GM12878 (cell line): ENCODE measurements at regions not wholly inside any gene's neighbourhood (a gene's known extent, or its start where the extent isn't known, plus 50 kb on each side); places are given as distances from the start of the nearest gene placed in this dataset.

Experiments used
- ATAC-seq: fragments of 200-7000 bp; cut with Tn5 transposase; 3 replicates; pipeline ENCODE4 v1.9.1; 2020; ENCODE audit warnings: mild to moderate bottlenecking, moderate library complexity
- BruUV-seq: library from RNA; stranded (reverse); fragments of 400-500 nt; replicated peaks from 2 replicates; lab custom pipeline; 2021; lab: Mats Ljungman, UMichigan
- CTCF ChIA-PET: fragments of 300-600 bp; sonication (Branson Sonifier 250); formaldehyde crosslinking; extraction: SDS; loops from one replicate; lab custom pipeline; 2021; ENCODE audit warnings: inconsistent platforms; lab: Yijun Ruan, JAX
- POLR2A ChIA-PET: fragments of 350-600 bp; formaldehyde crosslinking; extraction: SDS; loops from one replicate; lab custom pipeline; 2021; ENCODE audit warnings: inconsistent platforms; lab: Charles Lee
- RAD21 ChIA-PET: fragments of 300-600 bp; sonication (Branson Sonifier 250); formaldehyde crosslinking; loops from one replicate; lab custom pipeline; 2023; ENCODE audit warnings: antibody characterized with exemption; ENCODE audit not compliant: unreplicated experiment; lab: Charles Lee
- SMC1A ChIA-PET: fragments of 300-600 bp; sonication (Branson Sonifier 250); formaldehyde crosslinking; loops from one replicate; lab custom pipeline; 2023; ENCODE audit not compliant: unreplicated experiment, uncharacterized antibody; lab: Charles Lee
- DNase-seq: peaks from one replicate; pipeline ENCODE4 v3.0.0-alpha.2; 2011; ENCODE audit warnings: low read depth, low spot score
- FAIRE-seq: peaks from 3 replicates; lab custom pipeline; 2011; peaks lifted over from hg19 to GRCh38; lab: Jason Lieb, UNC
- H2AFZ ChIP-seq: 2 replicates; pipeline ENCODE4 v1.6.0; 2011; ENCODE audit warnings: low read depth, low read length, control low read depth; ENCODE audit not compliant: control insufficient read depth
- H3K27ac ChIP-seq: 2 replicates; pipeline ENCODE4 v1.5.1; 2011; ENCODE audit warnings: control low read depth; ENCODE audit not compliant: control insufficient read depth, insufficient read depth
- H3K27me3 ChIP-seq, 2 experiments: replicated peaks in 1 of 2; 2 replicates each; pipeline versions ENCODE4 v1.6.0 to v1.6.1; 2011; ENCODE audit warnings: low read length in 1 of 2; ENCODE audit not compliant: control insufficient read depth in 2 of 2, insufficient read depth in 2 of 2
- H3K36me3 ChIP-seq, 2 experiments: 2 replicates each; pipeline ENCODE4 v1.5.1; 2011; ENCODE audit warnings: low read length in 1 of 2; ENCODE audit not compliant: control insufficient read depth in 2 of 2, insufficient read depth in 2 of 2
- H3K4me1 ChIP-seq: 2 replicates; pipeline ENCODE4 v1.6.1; 2011; ENCODE audit warnings: mild to moderate bottlenecking, low read length, moderate library complexity, mixed read lengths; ENCODE audit not compliant: control insufficient read depth, insufficient read depth
- H3K4me2 ChIP-seq: 2 replicates; pipeline ENCODE4 v1.6.0; 2011; ENCODE audit warnings: control low read depth; ENCODE audit not compliant: control insufficient read depth, insufficient read depth
- H3K4me3 ChIP-seq: fragments of 200-600 bp; sonication (generic); 2 replicates; pipeline ENCODE4 v1.5.1; 2016
- H3K79me2 ChIP-seq: 2 replicates; pipeline ENCODE4 v1.6.0; 2011; ENCODE audit warnings: low read length; ENCODE audit not compliant: control insufficient read depth, insufficient read depth
- H3K9ac ChIP-seq: 2 replicates; pipeline ENCODE4 v1.8.0; 2011; ENCODE audit warnings: low read length, control low read depth, mixed read lengths; ENCODE audit not compliant: control insufficient read depth, insufficient read depth
- H3K9me3 ChIP-seq: replicated peaks from 3 replicates; pipeline ENCODE4 v1.5.1; 2011; ENCODE audit warnings: mild to moderate bottlenecking, low read length; ENCODE audit not compliant: control insufficient read depth, insufficient read depth
- H4K20me1 ChIP-seq: 2 replicates; pipeline ENCODE4 v1.6.0; 2011; ENCODE audit not compliant: control insufficient read depth, insufficient read depth
- IRF3 ChIP-seq: fragments of 450-650 bp; IDR thresholded peaks from 2 replicates; pipeline ENCODE4 v1.6.1; 2014; ENCODE audit warnings: mild to moderate bottlenecking
- JUNB ChIP-seq: IDR thresholded peaks from 2 replicates; pipeline ENCODE4 v1.6.1; 2016; ENCODE audit warnings: antibody characterized with exemption, mild to moderate bottlenecking
- NFIC ChIP-seq: IDR thresholded peaks from 2 replicates; pipeline ENCODE4 v1.6.1; 2012; ENCODE audit warnings: low read depth, mild to moderate bottlenecking, inconsistent platforms, low read length, moderate library complexity
- NFXL1 ChIP-seq: fragments of 450-650 bp; IDR thresholded peaks from 2 replicates; pipeline ENCODE4 v1.6.1; 2017; ENCODE audit warnings: antibody characterized with exemption, mild to moderate bottlenecking, borderline replicate concordance
- RAD51 ChIP-seq: fragments of 450-650 bp; IDR thresholded peaks from 2 replicates; pipeline ENCODE4 v1.6.1; 2016; ENCODE audit warnings: moderate library complexity, mild to moderate bottlenecking, inconsistent platforms
- SMAD1 ChIP-seq: fragments of 450-650 bp; IDR thresholded peaks from 2 replicates; pipeline ENCODE4 v1.6.1; 2018; ENCODE audit warnings: mild to moderate bottlenecking, low read depth; ENCODE audit not compliant: partially characterized antibody
- SREBF2 ChIP-seq: IDR thresholded peaks from 2 replicates; pipeline ENCODE4 v1.6.1; 2012; ENCODE audit warnings: mild to moderate bottlenecking, low read length
- ZNF24 ChIP-seq: fragments of 450-650 bp; IDR thresholded peaks from 2 replicates; pipeline ENCODE4 v1.6.1; 2017; ENCODE audit warnings: antibody characterized with exemption, mild to moderate bottlenecking
- WGBS: methylation state at CpG from one replicate; pipeline ENCODE4 v1.1.6; 2016; ENCODE audit warnings: low lambda C conversion rate; ENCODE audit not compliant: insufficient replicate concordance, insufficient coverage; ENCODE audit errors: missing lambda C conversion rate; 5-methylcytosine and 5-hydroxymethylcytosine counted together
- in situ Hi-C: fragments of 300-500 bp; cut with MboI; formaldehyde crosslinking; loops from 9 replicates; pipeline ENCODE4 v1.14.3; 2018; ENCODE audit warnings: mixed read lengths
- intact Hi-C: fragments of 100-400 bp; cut with micrococcal nuclease; formaldehyde crosslinking; loops from one replicate; pipeline ENCODE4 v1.14.2; 2022; ENCODE audit not compliant: unreplicated experiment

GRCh38 chr10:14438057-14438456, 107.3 kb upstream of the FRMD4A start:
- Histone ChIP-seq H3K27ac (no peak overlapping the region), H4K20me1 (no peaks in the 10 kb centered on the region), H2AFZ (no peak overlapping the region), H3K79me2 (no peaks in the 10 kb centered on the region), H3K36me3 (no peaks in the 10 kb centered on the region), H3K4me3 (no peak overlapping the region), H3K9me3 (no peaks in the 10 kb centered on the region), H3K4me2 (no peak overlapping the region), H3K9ac (no peak overlapping the region), H3K4me1 (no peaks in the 10 kb centered on the region), H3K27me3 (no peaks in the 10 kb centered on the region; a peak in 1 of 4 replicates)
- TF ChIP-seq SMAD1, result no peak
- no TSS peak for BruUV-seq
- POLR2A ChIA-PET, result no interaction called here
- in situ Hi-C loops, result no loop called here
- DNase-seq (no peak), FAIRE-seq (no peak), ATAC-seq (no peak)
- CTCF ChIA-PET, result no interaction called here
- RAD21 ChIA-PET, result no interaction called here
- intact Hi-C loops, result no loop called here
- 0% methylated on average over 1 of the region's 1 CpG for WGBS
- SMC1A ChIA-PET, result no interaction called here

GRCh38 chr10:14435976-14436632, 105.4 kb upstream of the FRMD4A start:
- Histone ChIP-seq H3K27me3 (no peaks in the 10 kb centered on the region; a peak in 1 of 4 replicates), H3K4me2 (no peak overlapping the region), H3K4me1 (no peaks in the 10 kb centered on the region), H3K79me2 (no peaks in the 10 kb centered on the region), H3K36me3 (no peaks in the 10 kb centered on the region), H3K27ac (no peak overlapping the region), H3K9ac (no peak overlapping the region), H2AFZ (no peak overlapping the region), H4K20me1 (no peaks in the 10 kb centered on the region), H3K9me3 (no peaks in the 10 kb centered on the region), H3K4me3 (no peak overlapping the region)
- DNase-seq (no peak), ATAC-seq (no peak), FAIRE-seq (no peak)
- no TSS peak for BruUV-seq
- 21% methylated on average over 7 of the region's 7 CpGs for WGBS
- TF ChIP-seq JUNB, result no peak
- no peak for TF ChIP-seq RAD51
- TF ChIP-seq IRF3, result no peak
- no peak for TF ChIP-seq ZNF24
- TF ChIP-seq NFIC, result no peak
- TF ChIP-seq SREBF2, result no peak
- TF ChIP-seq NFXL1, result no peak
- intact Hi-C loops, result no loop called here
- POLR2A ChIA-PET, result no interaction called here
- SMC1A ChIA-PET, result no interaction called here
- in situ Hi-C loops, result no loop called here
- RAD21 ChIA-PET, result no interaction called here
- CTCF ChIA-PET, result no interaction called here
